Activated T-helper 2 cell treated with anti-CD3 and anti-CD28 coated beads, Interferon-gamma antibody, Interleukin-2, Interleukin-4, amounts not matched to agents 10 μg/mL and 5 μg/mL and 100 μg/mL, durations not matched to agents 14 hours and 24 hours and 36 hours (primary cell): ENCODE measurements at regions not wholly inside any gene's neighbourhood (a gene's known extent, or its start where the extent isn't known, plus 50 kb on each side); places are given as distances from the start of the nearest gene placed in this dataset.
"Not testable (repeated sequence)": the region's sequence is repeated elsewhere in the genome, so short reads cannot be mapped to it uniquely, and the experiment has no call there.

Source experiments
- DNase-seq: peaks from one replicate; pipeline ENCODE4 v3.0.0; 2021; ENCODE audit warnings: low spot score
- H3K27ac Mint-ChIP-seq: one replicate; pipeline ENCODE4 v1.8.0; 2021; ENCODE audit warnings: mixed read lengths
- H3K27me3 Mint-ChIP-seq: one replicate; pipeline ENCODE4 v1.8.0; 2021; ENCODE audit warnings: low read depth, mixed read lengths
- H3K36me3 Mint-ChIP-seq: one replicate; pipeline ENCODE4 v1.8.0; 2021; ENCODE audit warnings: low read depth, mixed read lengths
- H3K4me1 Mint-ChIP-seq: one replicate; pipeline ENCODE4 v1.8.0; 2021; ENCODE audit warnings: low read depth, mixed read lengths
- H3K4me3 Mint-ChIP-seq: one replicate; pipeline ENCODE4 v1.8.0; 2021; ENCODE audit warnings: low read depth, mild to moderate bottlenecking, moderate library complexity, mixed read lengths
- H3K9me3 Mint-ChIP-seq: one replicate; pipeline ENCODE4 v1.8.0; 2021; ENCODE audit warnings: mixed read lengths
- intact Hi-C: fragments of 100-400 bp; cut with micrococcal nuclease; formaldehyde crosslinking; loops from one replicate; pipeline ENCODE4 v1.15.1; 2023

- DNase-seq = no peak
- no peaks in the 10 kb centered on the region for H3K27me3 Mint-ChIP-seq
- intact Hi-C loops = no loop called here
- H3K4me1 Mint-ChIP-seq = no peaks in the 10 kb centered on the region
- no peak overlapping the region for H3K4me3 Mint-ChIP-seq
- no peaks in the 10 kb centered on the region for H3K36me3 Mint-ChIP-seq
- peaks cover 27% of the 10 kb centered on the region for H3K9me3 Mint-ChIP-seq
- no peak overlapping the region for H3K27ac Mint-ChIP-seq
Observed at GRCh38 chr13:86606264-86606663, 807.0 kb upstream of the SLITRK6 start.

DNA sequence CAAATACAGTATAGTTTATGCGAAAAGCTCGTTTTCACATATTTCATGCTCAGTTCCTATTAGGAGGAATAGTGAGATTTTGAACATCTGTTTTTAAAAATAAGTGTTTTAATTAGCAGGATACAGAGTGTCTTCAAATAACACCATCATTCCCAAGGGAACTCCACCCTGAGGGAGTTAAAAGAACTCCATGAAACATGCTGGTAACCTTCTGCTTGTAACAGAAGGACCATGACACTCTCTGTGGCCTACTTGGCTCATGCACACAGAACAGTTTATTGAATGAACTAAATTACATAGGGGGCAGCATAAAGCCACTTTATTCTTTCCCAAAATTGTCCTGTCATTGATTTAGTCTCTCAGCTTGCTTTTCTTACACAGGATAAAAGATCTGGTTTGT, 809.5 kb upstream of the SLITRK6 start:
- DNase-seq = no peak
- Mint-ChIP-seq H3K27ac (no peak overlapping the region), H3K36me3 (no peaks in the 10 kb centered on the region), H3K4me3 (no peak overlapping the region), H3K4me1 (no peaks in the 10 kb centered on the region), H3K9me3 (peaks cover 18% of the 10 kb centered on the region), H3K27me3 (no peaks in the 10 kb centered on the region)
- intact Hi-C loops = no loop called here

DNA sequence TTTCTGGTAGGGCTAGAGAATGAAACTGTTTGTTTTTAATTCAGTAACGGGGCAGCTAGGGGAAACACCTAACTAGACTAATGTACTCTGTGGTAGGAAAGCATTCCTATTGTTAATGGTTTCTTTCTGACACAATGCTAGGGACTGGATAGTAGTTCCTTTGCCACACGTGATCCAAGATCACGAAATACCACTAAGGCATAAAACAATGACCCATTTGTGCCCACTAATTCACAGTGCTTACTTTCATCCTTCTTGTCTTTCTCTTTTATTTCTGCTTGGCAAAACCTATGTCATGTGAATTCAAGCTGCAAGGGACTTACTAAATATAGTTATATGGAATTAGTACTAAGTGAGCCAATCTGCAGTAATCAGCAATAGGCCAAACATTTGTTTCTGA, 834.1 kb upstream of the SLITRK6 start:
- intact Hi-C loops = no loop called here
- DNase-seq = no peak
- Mint-ChIP-seq H3K27me3 (no peaks in the 10 kb centered on the region), H3K9me3 (peaks cover 18% of the 10 kb centered on the region), H3K27ac (no peak overlapping the region), H3K4me3 (no peak overlapping the region), H3K4me1 (no peaks in the 10 kb centered on the region), H3K36me3 (no peaks in the 10 kb centered on the region)

DNA sequence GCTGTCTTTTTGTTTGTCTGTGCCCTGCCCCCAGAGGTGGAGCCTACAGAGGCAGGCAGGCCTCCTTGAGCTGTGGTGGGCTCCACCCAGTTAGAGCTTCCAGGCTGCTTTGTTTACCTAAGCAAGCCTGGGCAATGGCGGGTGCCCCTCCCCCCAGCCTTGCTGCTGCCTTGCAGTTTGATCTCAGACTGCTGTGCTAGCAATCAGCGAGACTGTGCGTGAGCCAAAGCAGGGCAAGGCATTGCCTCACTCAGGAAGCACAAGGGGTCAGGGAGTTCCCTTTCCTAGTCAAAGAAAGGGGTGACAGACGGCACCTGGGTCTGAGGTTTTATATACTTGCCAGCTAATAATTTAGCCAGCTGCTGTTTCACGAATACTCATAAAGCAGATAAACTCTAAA, 852.0 kb upstream of the SLITRK6 start:
- DNase-seq, H3K36me3 Mint-ChIP-seq, H3K4me3 Mint-ChIP-seq, H3K27me3 Mint-ChIP-seq, H3K4me1 Mint-ChIP-seq, intact Hi-C loops, H3K27ac Mint-ChIP-seq: not testable (repeated sequence)
- H3K9me3 Mint-ChIP-seq = peaks cover 14% of the 10 kb centered on the region

- no peak for DNase-seq
- no peaks in the 10 kb centered on the region for H3K36me3 Mint-ChIP-seq
- peaks cover 20% of the 10 kb centered on the region for H3K9me3 Mint-ChIP-seq
- H3K27ac Mint-ChIP-seq = no peak overlapping the region
- no peak overlapping the region for H3K4me3 Mint-ChIP-seq
- intact Hi-C loops = no loop called here
- H3K27me3 Mint-ChIP-seq = no peaks in the 10 kb centered on the region
- no peaks in the 10 kb centered on the region for H3K4me1 Mint-ChIP-seq
Observed at GRCh38 chr13:86653009-86653408, 853.8 kb upstream of the SLITRK6 start.

DNA sequence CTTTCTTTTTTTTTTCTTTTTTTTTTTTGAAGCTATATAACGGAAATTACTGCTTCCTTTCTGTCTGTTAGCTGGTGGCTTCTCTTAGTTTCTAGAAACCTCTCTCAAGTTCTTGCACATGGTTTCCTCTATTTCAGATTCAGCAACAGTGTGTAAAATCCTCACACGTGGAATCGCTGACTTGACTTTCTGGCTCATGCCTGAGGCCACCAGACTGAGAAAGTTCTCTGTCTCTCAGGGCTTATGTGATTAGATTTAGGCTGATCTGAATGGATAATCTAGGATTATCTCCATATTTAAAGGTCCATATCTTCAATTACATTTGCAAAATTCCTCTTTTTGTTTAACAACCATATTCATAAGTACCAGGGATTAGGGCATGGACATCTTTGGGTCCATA, 856.3 kb upstream of the SLITRK6 start:
- no peak overlapping the region for H3K27ac Mint-ChIP-seq
- no peaks in the 10 kb centered on the region for H3K36me3 Mint-ChIP-seq
- H3K4me1 Mint-ChIP-seq = no peaks in the 10 kb centered on the region
- no peak overlapping the region for H3K4me3 Mint-ChIP-seq
- DNase-seq = no peak
- H3K9me3 Mint-ChIP-seq = peaks cover 37% of the 10 kb centered on the region
- intact Hi-C loops = no loop called here
- no peaks in the 10 kb centered on the region for H3K27me3 Mint-ChIP-seq

DNA sequence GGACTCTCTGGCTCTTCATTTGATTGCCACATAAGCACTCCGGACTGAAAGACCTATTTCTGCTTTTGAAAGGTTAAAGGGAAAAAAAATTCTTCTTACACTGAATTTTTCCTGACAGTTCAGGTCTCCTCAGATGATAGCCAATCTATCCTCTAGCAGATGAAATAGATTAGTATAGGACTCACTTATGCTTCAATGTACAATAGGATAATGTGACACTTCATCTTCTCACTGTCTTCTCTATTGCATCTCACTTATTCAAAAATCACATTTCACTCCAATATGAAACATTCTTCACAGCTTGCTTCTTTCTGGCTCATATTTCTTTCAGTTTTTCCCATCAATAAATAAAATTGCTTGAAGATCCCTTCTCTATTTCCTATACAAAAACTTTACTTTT, 860.9 kb upstream of the SLITRK6 start:
- intact Hi-C loops = no loop called here
- no peaks in the 10 kb centered on the region for H3K36me3 Mint-ChIP-seq

DNA sequence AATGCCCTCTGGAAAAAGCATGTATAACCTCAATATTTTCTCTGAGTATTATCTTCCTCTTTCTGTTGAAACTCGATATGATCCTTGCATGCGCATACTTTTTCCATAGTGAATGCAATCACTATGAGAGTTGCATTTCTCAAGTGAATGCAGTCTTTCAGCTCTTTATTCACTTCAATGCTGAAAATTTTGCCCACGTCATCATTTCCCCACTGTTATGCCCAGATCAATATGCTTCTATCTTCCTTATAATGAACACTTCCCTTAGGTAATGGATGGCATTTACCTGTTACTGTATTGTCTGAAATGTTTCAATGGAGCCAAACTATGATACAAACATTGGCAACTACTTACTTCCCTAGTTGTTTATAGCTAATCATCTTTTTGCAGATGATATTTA, 866.6 kb upstream of the SLITRK6 start:
- Mint-ChIP-seq H3K36me3 (no peaks in the 10 kb centered on the region), H3K27ac (no peak overlapping the region), H3K27me3 (no peaks in the 10 kb centered on the region), H3K4me1 (no peaks in the 10 kb centered on the region), H3K9me3 (peaks cover 56% of the 10 kb centered on the region), H3K4me3 (no peak overlapping the region)
- intact Hi-C loops = no loop called here
- no peak for DNase-seq

More for the DNA sequence above, 860.9 kb upstream of the SLITRK6 start:
- no peak for DNase-seq
- Mint-ChIP-seq H3K27ac (no peak overlapping the region), H3K4me1 (no peaks in the 10 kb centered on the region), H3K27me3 (no peaks in the 10 kb centered on the region), H3K4me3 (no peak overlapping the region), H3K9me3 (peaks cover 55% of the 10 kb centered on the region)

GRCh38 chr13:86673931-86674431, 874.8 kb upstream of the SLITRK6 start:
- Mint-ChIP-seq H3K36me3 (no peaks in the 10 kb centered on the region), H3K27ac (no peak overlapping the region), H3K4me3 (no peak overlapping the region), H3K27me3 (no peaks in the 10 kb centered on the region), H3K9me3 (peaks cover 18% of the 10 kb centered on the region), H3K4me1 (no peaks in the 10 kb centered on the region)
- intact Hi-C loops = no loop called here
- DNase-seq = no peak

DNA sequence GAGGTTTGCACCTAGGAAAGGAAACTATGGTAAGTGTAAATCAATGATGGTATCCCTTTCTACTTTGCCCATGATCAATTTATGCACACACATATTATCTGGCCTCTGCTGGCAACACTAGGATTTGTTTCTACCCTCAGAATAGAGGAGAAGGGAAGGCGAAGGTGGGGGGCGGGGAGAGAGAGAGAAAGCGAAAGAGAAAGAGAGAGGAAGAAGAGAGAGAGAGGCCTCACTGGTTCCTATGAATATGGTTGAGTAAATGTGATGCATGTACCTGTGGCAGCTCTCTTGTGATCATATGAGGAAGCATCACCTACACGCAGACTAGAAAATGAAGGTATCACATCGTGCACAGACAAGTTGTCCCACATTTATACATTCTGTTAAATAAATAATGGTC, 882.0 kb upstream of the SLITRK6 start:
- H3K36me3 Mint-ChIP-seq = no peaks in the 10 kb centered on the region
- no peak overlapping the region for H3K27ac Mint-ChIP-seq
- peaks cover 11% of the 10 kb centered on the region for H3K9me3 Mint-ChIP-seq
- no peaks in the 10 kb centered on the region for H3K4me1 Mint-ChIP-seq
- intact Hi-C loops = no loop called here
- no peak overlapping the region for H3K4me3 Mint-ChIP-seq
- no peak for DNase-seq
- no peaks in the 10 kb centered on the region for H3K27me3 Mint-ChIP-seq

- no peak overlapping the region for H3K27ac Mint-ChIP-seq
- intact Hi-C loops = no loop called here
- H3K4me3 Mint-ChIP-seq = no peak overlapping the region
- DNase-seq = no peak
- H3K27me3 Mint-ChIP-seq = no peaks in the 10 kb centered on the region
- H3K4me1 Mint-ChIP-seq = no peaks in the 10 kb centered on the region
- no peaks in the 10 kb centered on the region for H3K36me3 Mint-ChIP-seq
- H3K9me3 Mint-ChIP-seq = peaks cover 16% of the 10 kb centered on the region
Observed at GRCh38 chr13:86684402-86684801, 885.2 kb upstream of the SLITRK6 start.

DNA sequence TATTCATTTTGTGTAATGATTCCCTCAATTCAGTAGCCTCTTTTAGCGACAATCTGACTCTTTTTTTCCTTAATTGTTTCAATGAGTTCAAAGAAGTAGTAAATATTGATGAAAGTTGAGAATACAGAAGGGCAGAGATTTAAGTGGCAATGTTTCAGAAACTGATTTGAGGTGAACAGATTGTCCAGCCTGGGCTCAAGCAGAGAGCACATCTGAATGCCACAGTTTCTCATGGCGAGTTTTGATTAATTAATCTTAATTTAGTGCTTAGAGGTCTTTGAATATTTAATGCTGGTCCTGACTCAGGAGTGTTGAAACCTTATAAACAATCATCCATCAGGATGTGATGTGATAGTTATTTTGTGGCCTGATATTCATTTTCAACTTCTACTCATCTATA, 890.7 kb upstream of the SLITRK6 start:
- H3K4me1 Mint-ChIP-seq = no peaks in the 10 kb centered on the region
- intact Hi-C loops = no loop called here
- H3K9me3 Mint-ChIP-seq = peaks cover 24% of the 10 kb centered on the region
- no peaks in the 10 kb centered on the region for H3K36me3 Mint-ChIP-seq
- H3K27ac Mint-ChIP-seq = no peak overlapping the region
- H3K4me3 Mint-ChIP-seq = no peak overlapping the region
- H3K27me3 Mint-ChIP-seq = no peaks in the 10 kb centered on the region
- no peak for DNase-seq

DNA sequence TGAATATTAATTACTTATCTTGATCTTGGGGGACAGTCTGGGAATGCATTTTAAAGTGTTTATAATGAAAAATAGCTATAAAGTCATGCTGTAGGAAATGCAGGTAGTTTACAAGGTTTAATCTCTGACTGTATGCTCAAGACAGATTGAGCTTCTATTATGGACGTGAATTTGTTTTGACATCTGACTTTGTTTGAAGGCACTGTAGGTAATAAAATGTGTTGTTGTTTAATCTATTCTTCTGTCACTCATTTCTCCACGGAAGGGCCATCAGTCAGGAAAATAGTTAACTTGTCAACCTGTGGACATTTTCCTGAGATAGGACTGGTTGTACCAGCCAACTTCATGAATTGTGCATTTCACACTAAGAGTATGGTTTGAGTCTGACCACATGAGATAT, 893.1 kb upstream of the SLITRK6 start:
- H3K36me3 Mint-ChIP-seq = no peaks in the 10 kb centered on the region
- no peaks in the 10 kb centered on the region for H3K4me1 Mint-ChIP-seq
- no peaks in the 10 kb centered on the region for H3K27me3 Mint-ChIP-seq
- no peak for DNase-seq
- no peak overlapping the region for H3K4me3 Mint-ChIP-seq
- H3K9me3 Mint-ChIP-seq = peaks cover 29% of the 10 kb centered on the region
- no peak overlapping the region for H3K27ac Mint-ChIP-seq
- intact Hi-C loops = no loop called here

DNA sequence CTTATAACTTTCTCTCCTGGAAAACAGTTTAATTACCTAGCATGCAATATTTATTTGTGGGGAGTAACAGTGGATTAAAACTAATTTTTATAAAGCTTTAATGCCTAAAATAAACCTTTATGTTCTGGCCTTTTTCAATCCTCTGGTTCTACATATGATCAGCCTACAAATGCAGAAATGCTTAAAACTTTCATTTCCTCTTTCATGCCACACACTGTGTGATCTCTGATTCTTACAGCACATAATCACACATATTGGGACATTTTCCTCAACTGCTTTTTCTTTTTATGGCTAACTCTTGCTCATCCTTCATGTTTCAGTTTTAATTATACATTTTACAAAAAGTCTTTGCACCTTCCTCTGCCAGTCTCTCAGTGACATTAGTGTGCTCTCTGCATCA, 910.8 kb upstream of the SLITRK6 start:
- no peak overlapping the region for H3K27ac Mint-ChIP-seq
- no peak overlapping the region for H3K4me3 Mint-ChIP-seq
- H3K36me3 Mint-ChIP-seq = no peaks in the 10 kb centered on the region
- no peaks in the 10 kb centered on the region for H3K27me3 Mint-ChIP-seq
- intact Hi-C loops = no loop called here
- peaks cover 42% of the 10 kb centered on the region for H3K9me3 Mint-ChIP-seq
- no peaks in the 10 kb centered on the region for H3K4me1 Mint-ChIP-seq
- no peak for DNase-seq
